Stomach (tissue), 4 donors: ENCODE measurements at regions not wholly inside any gene's neighbourhood (a gene's known extent, or its start where the extent isn't known, plus 50 kb on each side); places are given as distances from the start of the nearest gene placed in this dataset.

Experiments used
- CTCF ChIP-seq, 7 experiments: fragments of 450-650 bp in 4 of 7; fragments of 200-600 bp in 3 of 7; sonication (generic) in 3 of 7; IDR thresholded peaks; one replicate each; pipeline ENCODE4 v1.5.1; 2016 to 2019; ENCODE audit warnings: antibody characterized with exemption in 7 of 7, control low read depth in 2 of 7, mild to moderate bottlenecking in 1 of 7
- EP300 ChIP-seq: sonication (generic); formaldehyde crosslinking; IDR thresholded peaks from one replicate; pipeline ENCODE4 v1.6.1; 2017; ENCODE audit warnings: antibody characterized with exemption
- POLR2A ChIP-seq, 4 donors: fragments of 450-650 bp; IDR thresholded peaks; one replicate each; pipeline ENCODE4 v1.6.1; 2016; ENCODE audit warnings: antibody characterized with exemption in 4 of 4, control low read depth in 2 of 4, mild to moderate bottlenecking in 1 of 4, moderate library complexity in 1 of 4

DNA sequence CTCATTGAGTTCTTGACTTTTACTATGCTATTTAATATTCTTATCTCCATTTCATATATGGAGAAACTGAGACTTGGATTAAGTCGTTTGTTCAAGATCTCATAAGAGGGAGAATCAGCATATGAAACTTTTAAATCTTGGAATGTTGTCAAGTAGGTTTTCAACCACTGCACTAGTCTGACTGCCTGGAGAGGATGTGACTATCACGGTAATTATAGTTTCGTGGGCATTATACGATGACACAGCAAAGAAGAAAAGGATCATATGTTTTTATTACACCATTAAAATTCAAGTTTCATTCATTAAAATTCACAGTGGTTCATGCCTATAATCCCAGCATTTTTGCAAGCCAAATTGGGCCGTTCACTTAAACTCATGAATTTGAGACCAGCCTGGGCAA is 555.2 kb downstream of the SLITRK1 start:
- TF ChIP-seq CTCF (IDR thresholded peaks at IDR 0.05): no peak
- TF ChIP-seq POLR2A (IDR thresholded peaks at IDR 0.05): no peak
- no peak for TF ChIP-seq EP300
